ENCODE measurements at regions not wholly inside any gene's neighbourhood (a gene's known extent, or its start where the extent isn't known, plus 50 kb on each side); places are given as distances from the start of the nearest gene placed in this dataset. TPM values are rescaled to one million over a fixed set of nuclear protein-coding genes. Genes with fewer than 3 reads are reported as not detected.
"Not testable (repeated sequence)": the region's sequence is repeated elsewhere in the genome, so short reads cannot be mapped to it uniquely, and the experiment has no call there.

DNA sequence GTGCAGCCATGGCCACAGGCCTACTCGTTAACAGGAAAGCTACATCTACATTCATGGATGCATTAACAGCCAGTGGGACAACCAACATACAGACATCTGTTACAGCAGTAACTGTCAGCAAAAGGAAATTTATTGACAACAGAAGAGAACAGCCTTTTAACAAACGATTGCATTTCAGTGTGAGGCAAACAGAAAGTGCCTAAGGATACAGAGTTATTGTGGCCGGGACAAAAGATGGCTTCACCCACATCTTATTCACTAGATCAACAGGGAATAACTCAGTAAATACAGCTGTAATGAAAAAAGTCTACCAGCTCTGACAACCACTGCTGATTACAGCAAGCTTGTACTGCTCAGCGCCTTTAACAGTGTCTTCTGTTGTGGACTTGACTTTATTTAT is 61.5 kb upstream of the TBL1X start:
- H3F3A ChIP-seq (ENCODE audit: low read depth), result no peaks in the 10 kb centered on the region
- no peak overlapping the region for H3K9ac ChIP-seq
- no peak overlapping the region for H3K4me3 ChIP-seq
- peaks cover 16% of the 10 kb centered on the region for H3K9me3 Mint-ChIP-seq
- TF ChIP-seq EZH2 (IDR thresholded peaks at IDR 0.05) (no peak), EZH2phosphoT487 (IDR thresholded peaks at IDR 0.05) (no peak)
- TF ChIP-seq, protein P1, sequence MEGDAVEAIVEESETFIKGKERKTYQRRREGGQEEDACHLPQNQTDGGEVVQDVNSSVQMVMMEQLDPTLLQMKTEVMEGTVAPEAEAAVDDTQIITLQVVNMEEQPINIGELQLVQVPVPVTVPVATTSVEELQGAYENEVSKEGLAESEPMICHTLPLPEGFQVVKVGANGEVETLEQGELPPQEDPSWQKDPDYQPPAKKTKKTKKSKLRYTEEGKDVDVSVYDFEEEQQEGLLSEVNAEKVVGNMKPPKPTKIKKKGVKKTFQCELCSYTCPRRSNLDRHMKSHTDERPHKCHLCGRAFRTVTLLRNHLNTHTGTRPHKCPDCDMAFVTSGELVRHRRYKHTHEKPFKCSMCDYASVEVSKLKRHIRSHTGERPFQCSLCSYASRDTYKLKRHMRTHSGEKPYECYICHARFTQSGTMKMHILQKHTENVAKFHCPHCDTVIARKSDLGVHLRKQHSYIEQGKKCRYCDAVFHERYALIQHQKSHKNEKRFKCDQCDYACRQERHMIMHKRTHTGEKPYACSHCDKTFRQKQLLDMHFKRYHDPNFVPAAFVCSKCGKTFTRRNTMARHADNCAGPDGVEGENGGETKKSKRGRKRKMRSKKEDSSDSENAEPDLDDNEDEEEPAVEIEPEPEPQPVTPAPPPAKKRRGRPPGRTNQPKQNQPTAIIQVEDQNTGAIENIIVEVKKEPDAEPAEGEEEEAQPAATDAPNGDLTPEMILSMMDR (IDR thresholded peaks at IDR 0.05), result no peak
- no peak for DNase-seq (ENCODE audit: low spot score)
- H3K27ac ChIP-seq, result no peak overlapping the region
- H3K27me3 ChIP-seq, result no peaks in the 10 kb centered on the region
- H3K4me1 Mint-ChIP-seq, result peaks cover 3% of the 10 kb centered on the region
- H4K20me1 ChIP-seq (ENCODE audit: low read depth), result no peaks in the 10 kb centered on the region
- H3K36me3 Mint-ChIP-seq, result peaks cover 2% of the 10 kb centered on the region
- no peak overlapping the region for H3K4me2 ChIP-seq
- H3K4me3 Mint-ChIP-seq, result no peak overlapping the region
- H3K36me3 ChIP-seq, result no peaks in the 10 kb centered on the region
- no peak overlapping the region for H2AFZ ChIP-seq (replicated peaks)
- H3K27ac Mint-ChIP-seq, result no peak overlapping the region
- no peaks in the 10 kb centered on the region for H3K79me2 ChIP-seq (ENCODE audit: low read depth)
- peaks cover 6% of the 10 kb centered on the region for H3K9me3 ChIP-seq (ENCODE audit: low read depth)
- H3K27me3 Mint-ChIP-seq (ENCODE audit: insufficient read depth, low read depth), result peaks cover 6% of the 10 kb centered on the region
- H3K4me1 ChIP-seq, result no peaks in the 10 kb centered on the region

DNA sequence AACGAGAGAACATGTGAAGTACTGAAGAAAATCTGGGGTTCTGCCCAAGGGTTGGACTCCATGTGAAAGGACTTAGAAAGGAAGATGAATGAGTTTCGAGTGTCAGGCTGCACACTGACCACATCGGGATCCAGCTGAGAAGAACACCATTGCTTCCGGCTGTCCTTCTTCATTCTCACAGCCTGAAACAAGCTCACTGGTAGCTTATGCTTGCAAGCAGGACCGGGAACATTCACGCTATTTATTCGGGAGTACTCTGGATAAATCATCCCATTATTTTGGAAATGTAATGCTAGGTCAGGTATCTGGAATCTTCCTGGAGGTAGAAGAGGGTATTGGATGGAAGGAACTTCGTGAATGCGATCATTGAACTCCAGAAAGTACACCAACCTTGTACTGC is 59.2 kb upstream of the TBL1X start:
- not testable (repeated sequence) for H3K4me1 Mint-ChIP-seq; H2AFZ ChIP-seq (replicated peaks); H3K36me3 Mint-ChIP-seq; H3K36me3 ChIP-seq; H3K9ac ChIP-seq; H3F3A ChIP-seq (ENCODE audit: low read depth); H3K4me3 Mint-ChIP-seq; H3K4me2 ChIP-seq; H3K79me2 ChIP-seq (ENCODE audit: low read depth); H3K27ac ChIP-seq; H3K27me3 Mint-ChIP-seq (ENCODE audit: insufficient read depth, low read depth); H3K4me1 ChIP-seq; H3K9me3 ChIP-seq (ENCODE audit: low read depth); H4K20me1 ChIP-seq (ENCODE audit: low read depth); H3K27ac Mint-ChIP-seq; H3K27me3 ChIP-seq; H3K4me3 ChIP-seq
- peak; percentile 19 for DNase-seq (ENCODE audit: low spot score)
- H3K9me3 Mint-ChIP-seq, result peaks cover 12% of the 10 kb centered on the region

DNA sequence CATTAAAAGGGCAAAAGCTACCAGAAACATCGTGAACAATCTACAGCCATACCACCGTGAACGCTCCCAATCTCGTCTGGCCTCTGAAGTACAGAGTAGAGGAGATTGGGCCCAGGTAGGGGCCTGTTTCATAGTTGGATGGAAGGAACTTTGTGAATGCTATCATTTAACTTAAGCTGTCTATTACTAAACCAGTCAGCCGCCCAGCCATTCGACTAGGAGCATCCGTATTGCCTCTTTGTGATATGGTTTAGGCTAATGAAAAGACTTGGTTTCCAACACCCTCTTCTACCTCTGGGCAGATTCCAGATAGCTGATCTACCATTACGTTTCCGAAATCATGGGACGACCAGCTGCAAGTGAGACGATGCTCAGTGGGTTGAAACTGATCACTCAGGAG is 54.0 kb upstream of the TBL1X start:
- H3K27me3 Mint-ChIP-seq (ENCODE audit: insufficient read depth, low read depth); H3K79me2 ChIP-seq (ENCODE audit: low read depth); H3F3A ChIP-seq (ENCODE audit: low read depth); H3K4me2 ChIP-seq; H3K27me3 ChIP-seq; DNase-seq (ENCODE audit: low spot score); H3K27ac Mint-ChIP-seq; H3K4me1 Mint-ChIP-seq; H2AFZ ChIP-seq (replicated peaks); H3K27ac ChIP-seq; H3K4me3 Mint-ChIP-seq; H3K36me3 ChIP-seq; H3K4me3 ChIP-seq; H3K4me1 ChIP-seq; H3K9ac ChIP-seq; H4K20me1 ChIP-seq (ENCODE audit: low read depth); H3K9me3 ChIP-seq (ENCODE audit: low read depth); H3K36me3 Mint-ChIP-seq: not testable (repeated sequence)
- H3K9me3 Mint-ChIP-seq, result peaks cover 15% of the 10 kb centered on the region

DNA sequence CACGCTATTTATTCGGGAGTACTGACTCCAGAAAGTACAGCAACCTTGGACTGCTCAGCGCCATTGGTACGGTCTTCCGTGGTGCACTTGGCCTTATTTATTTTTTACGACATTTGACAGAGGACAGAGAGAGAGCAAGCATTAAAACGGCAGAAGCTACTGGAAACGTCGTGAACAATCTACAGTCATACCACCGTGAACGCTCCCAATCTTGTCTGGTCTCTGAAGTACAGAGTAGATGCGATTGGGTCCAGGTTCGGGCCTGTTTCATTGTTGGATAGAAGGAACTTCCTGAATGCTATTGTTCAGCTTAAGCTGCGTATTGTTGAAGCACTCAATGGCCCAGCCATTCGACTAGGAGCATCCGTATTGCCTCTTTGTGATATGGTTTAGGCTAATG is 53.2 kb upstream of the TBL1X start:
- not testable (repeated sequence) for H2AFZ ChIP-seq (replicated peaks); H3K27me3 Mint-ChIP-seq (ENCODE audit: insufficient read depth, low read depth); H3K27me3 ChIP-seq; H3K4me1 Mint-ChIP-seq; H3K27ac ChIP-seq; H3K9ac ChIP-seq; H3K4me2 ChIP-seq; H3K4me3 Mint-ChIP-seq; H3F3A ChIP-seq (ENCODE audit: low read depth); H3K4me3 ChIP-seq; H3K9me3 ChIP-seq (ENCODE audit: low read depth); H4K20me1 ChIP-seq (ENCODE audit: low read depth); H3K36me3 ChIP-seq; H3K27ac Mint-ChIP-seq; DNase-seq (ENCODE audit: low spot score); H3K4me1 ChIP-seq; H3K79me2 ChIP-seq (ENCODE audit: low read depth); H3K36me3 Mint-ChIP-seq
- peaks cover 15% of the 10 kb centered on the region for H3K9me3 Mint-ChIP-seq

DNA sequence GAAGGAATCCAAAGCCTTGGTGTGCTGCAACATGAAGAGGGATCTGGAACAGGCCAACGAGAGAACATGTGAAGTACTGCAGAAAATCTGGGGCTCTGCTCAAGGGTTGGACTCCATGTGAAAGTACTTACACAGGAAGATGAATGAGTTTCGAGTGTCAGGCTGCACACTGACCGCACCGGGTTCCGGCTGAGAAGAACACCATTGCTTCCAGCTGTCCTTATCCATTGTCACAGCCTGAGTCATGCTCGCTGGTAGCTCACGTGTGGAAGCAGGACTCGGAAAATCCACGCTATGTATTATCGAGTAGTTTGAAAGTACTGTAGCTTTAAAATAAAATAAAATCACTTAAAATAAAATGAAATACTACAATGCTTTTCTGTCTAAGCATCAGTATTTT is 50.4 kb upstream of the TBL1X start:
- no peaks in the 10 kb centered on the region for H4K20me1 ChIP-seq (ENCODE audit: low read depth)
- H2AFZ ChIP-seq (replicated peaks), result no peak overlapping the region
- Mint-ChIP-seq H3K27me3 (ENCODE audit: insufficient read depth, low read depth) (peaks cover 3% of the 10 kb centered on the region), H3K27ac (no peak overlapping the region), H3K4me3 (no peak overlapping the region), H3K4me1 (no peaks in the 10 kb centered on the region), H3K36me3 (peaks cover 3% of the 10 kb centered on the region), H3K9me3 (peaks cover 8% of the 10 kb centered on the region)
- H3K27me3 ChIP-seq, result no peaks in the 10 kb centered on the region
- no peak for DNase-seq (ENCODE audit: low spot score)
- H3K4me2 ChIP-seq, result no peak overlapping the region
- H3K9me3 ChIP-seq (ENCODE audit: low read depth), result no peaks in the 10 kb centered on the region
- H3K9ac ChIP-seq, result no peak overlapping the region
- no peaks in the 10 kb centered on the region for H3K79me2 ChIP-seq (ENCODE audit: low read depth)
- H3K4me1 ChIP-seq, result no peaks in the 10 kb centered on the region
- no peaks in the 10 kb centered on the region for H3F3A ChIP-seq (ENCODE audit: low read depth)
- no peaks in the 10 kb centered on the region for H3K36me3 ChIP-seq
- TF ChIP-seq EZH2phosphoT487 (IDR thresholded peaks at IDR 0.05) (no peak), EZH2 (IDR thresholded peaks at IDR 0.05) (no peak)
- TF ChIP-seq, protein P1 (IDR thresholded peaks at IDR 0.05), result no peak
- H3K4me3 ChIP-seq, result no peak overlapping the region
- no peak overlapping the region for H3K27ac ChIP-seq

Small RNAs in the stretch of these regions (small RNA-seq; reads per million reads assigned to genes)
- gene AC119618.1 (not detected), gene RNA5SP499 (not detected)

Measured in neural progenitor cell (in vitro differentiated cells).